NT2/D1 (cell line): ENCODE measurements at regions not wholly inside any gene's neighbourhood (a gene's known extent, or its start where the extent isn't known, plus 50 kb on each side); places are given as distances from the start of the nearest gene placed in this dataset.

ENCODE experiments used
- DNase-seq: peaks from one replicate; pipeline ENCODE4 v3.0.0-alpha.2; 2011; ENCODE audit warnings: low read depth, low spot score
- H3K27me3 ChIP-seq: 2 replicates; pipeline ENCODE4 v1.6.0; 2011; ENCODE audit warnings: mild to moderate bottlenecking; ENCODE audit not compliant: insufficient read length, insufficient read depth
- H3K36me3 ChIP-seq: 2 replicates; pipeline ENCODE4 v1.6.1; 2011; ENCODE audit warnings: mild to moderate bottlenecking, low read length, mixed read lengths; ENCODE audit not compliant: insufficient read depth, insufficient read length
- H3K4me1 ChIP-seq: 2 replicates; pipeline ENCODE4 v1.5.1; 2011; ENCODE audit not compliant: insufficient read depth, insufficient read length
- H3K4me3 ChIP-seq: 2 replicates; pipeline ENCODE4 v1.5.1; 2011; ENCODE audit warnings: low read depth; ENCODE audit not compliant: insufficient read length
- H3K9ac ChIP-seq: 2 replicates; pipeline ENCODE4 v1.6.0; 2011; ENCODE audit warnings: low read depth; ENCODE audit not compliant: insufficient read length
- H3K9me3 ChIP-seq: 2 replicates; pipeline ENCODE4 v1.5.1; 2011; ENCODE audit warnings: mild to moderate bottlenecking, low read length; ENCODE audit not compliant: insufficient read depth
- SUZ12 ChIP-seq: IDR thresholded peaks from 2 replicates; pipeline ENCODE4 v1.6.1; 2011; ENCODE audit not compliant: insufficient read length, insufficient read depth; ENCODE audit errors: extremely low read depth
- YY1 ChIP-seq: IDR thresholded peaks from 2 replicates; pipeline ENCODE4 v1.6.1; 2011; ENCODE audit not compliant: insufficient read length, insufficient read depth
- ZNF274 ChIP-seq: IDR thresholded peaks from 2 replicates; pipeline ENCODE4 v1.6.1; 2011; ENCODE audit warnings: mild to moderate bottlenecking, low read depth, low read length

DNA sequence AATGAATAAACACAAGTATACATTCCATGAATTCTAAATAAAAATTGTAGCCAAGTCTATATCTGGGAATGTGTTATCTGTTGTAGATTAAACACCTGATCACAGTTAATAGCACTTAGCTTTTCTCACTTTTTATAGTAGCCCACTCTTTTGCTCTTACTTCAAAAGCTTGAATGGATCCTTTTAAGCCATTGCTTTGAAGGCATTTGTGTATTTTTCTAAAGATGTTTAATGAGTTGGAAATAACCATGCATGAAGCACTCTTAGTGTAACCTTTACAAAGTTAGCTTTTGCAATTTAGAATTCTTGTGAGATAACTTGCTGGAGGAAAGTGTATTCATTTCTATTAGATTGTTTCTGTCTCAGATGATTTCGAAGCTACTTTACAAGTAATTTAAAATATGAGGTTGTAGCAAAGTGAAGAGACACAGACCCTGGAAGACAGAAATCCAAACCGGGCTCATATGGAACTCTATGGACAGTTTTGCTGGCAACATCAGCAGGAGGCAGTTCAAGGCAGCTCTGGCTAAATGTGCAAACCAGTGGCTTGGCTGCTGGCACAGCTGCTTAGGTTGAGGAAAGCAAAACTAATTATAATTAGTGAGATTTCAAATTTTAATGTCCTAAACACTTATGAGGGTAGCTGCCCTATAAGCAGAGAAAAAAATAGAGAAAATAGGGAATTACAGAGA, 469.8 kb upstream of the ZEB2 start:
- Histone ChIP-seq H3K36me3 (no peaks in the 10 kb centered on the region), H3K9ac (no peak overlapping the region), H3K4me3 (no peak overlapping the region), H3K4me1 (no peaks in the 10 kb centered on the region), H3K9me3 (peaks cover 11% of the 10 kb centered on the region), H3K27me3 (no peaks in the 10 kb centered on the region)
- DNase-seq, result no peak
- TF ChIP-seq ZNF274 (no peak), YY1 (no peak), SUZ12 (no peak)

DNA sequence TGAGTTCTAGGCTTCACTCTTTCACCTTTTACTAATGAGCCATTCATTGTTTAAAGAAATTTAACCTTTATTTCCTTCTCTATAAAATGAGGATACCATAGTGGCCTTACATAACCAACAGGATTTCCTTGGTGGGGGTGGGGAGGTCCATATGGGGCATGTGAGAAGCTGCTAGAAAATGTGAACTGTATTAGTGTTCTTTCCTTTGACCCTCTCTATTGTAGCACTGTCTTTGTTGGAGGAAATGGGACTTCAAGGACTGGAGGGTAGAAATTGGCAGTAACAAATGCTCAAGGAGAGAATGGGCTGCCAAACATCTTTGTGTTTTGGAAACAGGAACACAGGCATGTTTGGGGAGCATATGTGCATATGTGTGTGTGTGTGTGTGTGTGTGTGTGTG, 468.7 kb upstream of the ZEB2 start:
- no peaks in the 10 kb centered on the region for H3K36me3 ChIP-seq
- peaks cover 11% of the 10 kb centered on the region for H3K9me3 ChIP-seq
- H3K9ac ChIP-seq, result no peak overlapping the region
- no peaks in the 10 kb centered on the region for H3K27me3 ChIP-seq
- TF ChIP-seq YY1 (no peak), ZNF274 (no peak), SUZ12 (no peak)
- H3K4me3 ChIP-seq, result no peak overlapping the region
- DNase-seq, result no peak
- no peaks in the 10 kb centered on the region for H3K4me1 ChIP-seq

DNA sequence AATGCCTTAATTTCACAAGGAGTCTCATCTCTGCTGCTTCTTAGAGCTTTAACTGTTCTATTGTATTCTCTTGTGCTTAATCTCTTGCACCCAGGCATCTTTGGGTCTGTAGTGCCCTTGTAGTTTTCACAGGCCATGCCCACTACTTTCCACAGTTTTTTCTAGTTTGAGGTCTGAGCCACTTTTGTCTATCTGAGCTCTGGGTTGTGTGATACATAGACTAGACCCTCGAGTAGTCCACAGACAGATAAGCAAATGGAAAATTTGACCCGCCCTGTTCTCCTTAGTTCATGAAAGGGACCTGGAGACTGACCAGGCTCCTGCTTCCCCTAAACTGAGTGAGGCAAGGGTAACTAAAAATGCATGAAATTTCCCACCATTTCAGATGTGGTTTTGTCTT, 466.8 kb upstream of the ZEB2 start:
- peaks cover 11% of the 10 kb centered on the region for H3K9me3 ChIP-seq
- no peaks in the 10 kb centered on the region for H3K36me3 ChIP-seq
- no peak for DNase-seq
- no peaks in the 10 kb centered on the region for H3K27me3 ChIP-seq
- H3K4me1 ChIP-seq, result no peaks in the 10 kb centered on the region
- H3K9ac ChIP-seq, result no peak overlapping the region
- TF ChIP-seq YY1 (no peak), ZNF274 (no peak), SUZ12 (no peak)
- H3K4me3 ChIP-seq, result no peak overlapping the region

DNA sequence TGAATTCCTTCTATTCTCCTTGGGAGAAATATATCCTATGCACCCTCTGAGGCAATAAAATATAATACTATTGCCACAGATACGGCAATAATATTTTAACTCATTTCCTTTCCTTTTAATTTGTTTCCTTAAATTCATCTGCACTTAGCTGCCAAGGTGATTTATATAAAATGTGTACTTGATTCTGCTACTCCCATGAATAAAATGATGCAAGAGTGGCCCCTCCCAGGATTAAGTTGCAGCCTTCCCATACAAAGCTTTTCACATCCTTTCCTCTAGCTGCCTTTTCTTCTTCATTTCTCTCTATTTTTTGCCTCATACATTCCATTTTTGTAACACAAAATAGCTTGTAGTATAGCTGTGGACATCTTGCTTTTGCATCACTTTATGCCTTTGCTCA, 464.1 kb upstream of the ZEB2 start:
- no peak overlapping the region for H3K4me3 ChIP-seq
- H3K36me3 ChIP-seq, result no peaks in the 10 kb centered on the region
- H3K9me3 ChIP-seq, result peaks cover 7% of the 10 kb centered on the region
- TF ChIP-seq YY1 (no peak), SUZ12 (no peak), ZNF274 (no peak)
- no peak for DNase-seq
- H3K4me1 ChIP-seq, result no peaks in the 10 kb centered on the region
- no peaks in the 10 kb centered on the region for H3K27me3 ChIP-seq
- H3K9ac ChIP-seq, result no peak overlapping the region

DNA sequence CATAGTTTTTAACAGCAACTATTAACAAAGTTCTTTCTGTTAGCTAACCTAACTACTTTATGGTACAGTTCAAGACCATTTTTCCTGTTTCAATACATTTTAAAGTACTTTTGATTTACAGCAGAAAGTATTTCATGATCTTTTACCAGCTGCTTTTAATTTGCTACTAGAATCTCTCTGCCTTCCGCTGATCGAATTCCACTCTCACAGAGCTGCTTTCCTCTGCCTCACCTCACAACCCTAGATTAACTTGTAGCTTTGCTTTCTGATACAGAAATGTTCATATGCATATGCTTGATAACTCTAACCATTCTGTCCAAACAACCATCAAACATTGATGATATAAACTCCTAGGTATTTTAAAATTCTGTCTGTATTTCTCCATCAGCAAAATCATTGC, 463.2 kb upstream of the ZEB2 start:
- TF ChIP-seq YY1 (no peak), SUZ12 (no peak), ZNF274 (no peak)
- no peak overlapping the region for H3K9ac ChIP-seq

DNA sequence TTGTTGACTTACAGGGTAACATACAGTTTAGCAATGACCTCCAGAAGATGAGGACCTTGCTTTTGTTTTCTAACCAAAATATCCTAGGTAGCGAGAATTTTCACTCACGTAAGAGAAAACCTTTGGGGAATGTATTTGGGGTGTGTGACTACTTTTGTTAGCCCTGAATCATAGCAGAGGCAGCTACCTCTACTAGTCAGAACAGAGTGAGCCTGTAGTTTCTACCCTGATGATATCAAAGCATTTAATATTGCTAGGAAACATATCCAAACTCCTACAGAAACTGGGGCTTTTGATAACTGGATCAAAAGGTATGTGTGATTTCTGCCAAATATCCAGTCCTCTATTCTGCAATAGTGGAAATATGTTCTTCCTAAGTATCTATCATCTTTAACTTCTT, 462.6 kb upstream of the ZEB2 start:
- Histone ChIP-seq H3K4me3 (no peak overlapping the region), H3K9me3 (peaks cover 7% of the 10 kb centered on the region), H3K4me1 (no peaks in the 10 kb centered on the region), H3K27me3 (no peaks in the 10 kb centered on the region), H3K9ac (no peak overlapping the region), H3K36me3 (no peaks in the 10 kb centered on the region)
- TF ChIP-seq YY1, result no peak
- TF ChIP-seq SUZ12, result no peak
- TF ChIP-seq ZNF274, result no peak
- DNase-seq, result no peak

More for the DNA sequence above, 463.2 kb upstream of the ZEB2 start:
- no peak for DNase-seq
- Histone ChIP-seq H3K9me3 (peaks cover 7% of the 10 kb centered on the region), H3K27me3 (no peaks in the 10 kb centered on the region), H3K4me3 (no peak overlapping the region), H3K4me1 (no peaks in the 10 kb centered on the region), H3K36me3 (no peaks in the 10 kb centered on the region)

DNA sequence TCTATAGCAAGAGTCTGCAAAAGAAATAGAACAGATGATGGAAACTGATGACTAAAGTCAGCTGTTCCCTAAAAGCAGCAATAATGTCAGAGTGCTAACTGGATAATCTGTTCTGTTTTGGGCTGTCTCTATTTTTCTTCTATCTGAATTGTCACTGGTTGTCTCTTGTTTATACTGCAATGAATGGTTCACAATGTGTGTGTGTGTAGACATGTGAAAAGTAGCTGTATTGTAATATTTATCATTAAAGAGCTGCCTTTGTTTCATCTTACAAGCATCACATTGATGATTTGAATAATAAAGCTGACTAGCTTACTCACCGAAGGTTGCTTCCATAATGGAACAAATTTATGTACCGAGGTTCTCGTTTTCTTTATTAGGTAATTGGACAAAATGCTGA, 456.0 kb upstream of the ZEB2 start:
- TF ChIP-seq SUZ12, result no peak
- TF ChIP-seq YY1, result no peak
- no peak for TF ChIP-seq ZNF274
- Histone ChIP-seq H3K9me3 (no peaks in the 10 kb centered on the region), H3K36me3 (no peaks in the 10 kb centered on the region), H3K9ac (no peak overlapping the region), H3K4me3 (no peak overlapping the region), H3K4me1 (no peaks in the 10 kb centered on the region), H3K27me3 (no peaks in the 10 kb centered on the region)
- no peak for DNase-seq
